ELR (cell line): ENCODE measurements at regions not wholly inside any gene's neighbourhood (a gene's known extent, or its start where the extent isn't known, plus 50 kb on each side); places are given as distances from the start of the nearest gene placed in this dataset.

Experiments
- DNase-seq: peaks from one replicate; pipeline ENCODE4 v3.0.0-alpha.2; 2015; ENCODE audit warnings: low read depth

- no peak for DNase-seq
Measured at GRCh38 chr6:40194447-40195170, 260.3 kb upstream of the MOCS1 start.

GRCh38 chr6:40192516-40192915 is 258.3 kb upstream of the MOCS1 start:
- DNase-seq, result no peak

DNA sequence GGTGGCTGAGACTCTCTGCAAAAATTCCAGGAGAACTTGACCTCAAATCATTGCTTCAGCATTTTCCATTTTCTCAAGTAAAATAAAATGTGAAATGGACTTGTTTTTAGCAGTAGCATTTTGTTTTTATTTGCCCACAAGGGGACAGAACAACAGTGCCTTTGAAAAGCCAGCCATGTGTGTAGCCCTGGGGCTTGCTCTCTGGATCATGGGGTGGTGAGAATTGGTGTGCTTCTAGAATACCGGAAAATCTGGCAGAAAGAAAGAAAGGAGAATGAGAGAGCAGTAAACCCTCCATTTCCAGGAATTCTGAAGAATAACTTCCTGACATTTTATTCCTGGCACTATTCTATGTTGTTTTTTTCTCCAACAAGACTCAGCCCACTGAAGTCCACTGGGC is 254.7 kb upstream of the MOCS1 start:
- no peak for DNase-seq

- no peak for DNase-seq
Measured at GRCh38 chr6:40187535-40188144, 253.4 kb upstream of the MOCS1 start.

GRCh38 chr6:40185486-40185885 is 251.2 kb upstream of the MOCS1 start:
- DNase-seq, result no peak

- no peak for DNase-seq
Measured at GRCh38 chr6:40183902-40184301, 249.6 kb upstream of the MOCS1 start.

GRCh38 chr6:40181367-40181766 is 247.1 kb upstream of the MOCS1 start:
- DNase-seq, result no peak

DNA sequence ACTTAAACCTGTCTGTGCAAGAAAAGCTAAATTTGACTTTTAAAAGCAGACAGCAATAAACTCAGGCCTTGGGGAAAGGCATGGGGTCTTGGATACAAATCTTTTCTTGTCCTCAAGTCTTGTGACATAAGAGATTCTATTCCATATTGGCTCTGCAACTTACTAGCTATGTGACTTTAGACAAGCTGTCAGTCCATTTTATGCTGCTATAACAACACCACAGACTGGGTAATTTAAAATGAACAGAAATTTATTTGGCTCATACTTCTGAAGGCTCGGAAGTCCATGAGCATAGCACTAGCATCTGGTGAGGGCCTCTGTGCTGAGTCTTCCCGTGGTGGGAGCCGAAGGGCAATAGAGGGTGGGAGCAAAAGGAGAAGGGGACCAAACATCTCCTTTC is 246.0 kb upstream of the MOCS1 start:
- DNase-seq, result no peak

DNA sequence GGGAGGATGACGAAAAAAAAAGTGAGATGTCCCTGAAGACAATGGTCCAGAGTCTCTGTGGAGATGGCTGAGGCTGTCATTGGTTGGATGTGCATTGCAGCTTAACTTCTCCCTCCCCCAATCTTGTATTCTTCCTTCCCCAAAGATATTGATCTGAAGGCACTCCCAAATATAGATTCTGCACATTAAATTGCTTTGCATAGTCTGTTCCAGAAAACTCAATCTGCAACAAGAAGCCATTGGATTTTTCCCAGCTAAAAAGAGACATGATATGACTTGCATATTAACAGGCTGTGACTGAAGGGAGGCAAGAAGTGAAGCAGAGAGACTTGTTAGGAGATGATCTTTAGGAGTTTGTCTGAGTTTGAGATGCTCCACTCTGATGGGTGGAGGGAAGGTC is 245.2 kb upstream of the MOCS1 start:
- DNase-seq, result no peak

DNA sequence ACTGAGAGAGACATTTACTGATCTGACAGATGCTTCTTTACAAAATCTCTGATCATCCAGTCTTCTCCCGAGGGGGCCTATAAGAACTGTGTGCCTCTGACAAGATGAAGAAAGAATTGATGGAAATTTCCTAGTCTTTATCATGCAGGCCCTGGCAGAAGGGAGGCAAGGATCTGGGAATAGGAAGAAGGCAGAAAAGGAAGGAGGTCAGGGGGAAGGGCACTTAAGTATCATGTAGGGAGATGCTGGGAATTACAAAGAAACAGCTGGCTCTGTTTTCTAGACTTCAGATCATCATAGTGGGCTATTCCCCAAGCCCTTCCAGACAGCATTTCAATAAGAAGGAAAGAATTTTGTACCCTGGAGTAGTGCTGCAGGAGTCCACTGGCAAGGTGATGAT is 243.3 kb upstream of the MOCS1 start:
- no peak for DNase-seq

- no peak for DNase-seq
Measured at GRCh38 chr6:40176152-40176551, 241.9 kb upstream of the MOCS1 start.

GRCh38 chr6:40172272-40172671 is 238.0 kb upstream of the MOCS1 start:
- no peak for DNase-seq

DNA sequence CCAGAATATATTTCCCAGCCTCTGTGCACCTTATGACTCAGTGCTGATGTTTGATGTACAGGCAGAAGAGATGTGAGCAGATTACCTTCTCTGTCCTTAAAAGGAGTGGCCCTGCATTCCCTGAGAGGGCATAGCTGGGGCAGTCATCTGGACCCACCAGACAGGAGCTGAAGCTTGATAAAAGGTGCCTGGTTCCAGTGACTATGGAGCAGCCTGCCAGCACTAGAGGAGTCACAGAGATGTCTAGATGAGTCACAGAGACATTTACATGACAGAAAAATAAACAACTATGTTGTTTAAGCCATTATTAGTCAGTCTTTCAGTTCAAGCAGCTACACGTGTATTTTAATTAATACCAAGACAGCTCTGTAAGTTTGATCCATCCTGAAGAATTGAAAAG is 237.1 kb upstream of the MOCS1 start:
- DNase-seq, result no peak

DNA sequence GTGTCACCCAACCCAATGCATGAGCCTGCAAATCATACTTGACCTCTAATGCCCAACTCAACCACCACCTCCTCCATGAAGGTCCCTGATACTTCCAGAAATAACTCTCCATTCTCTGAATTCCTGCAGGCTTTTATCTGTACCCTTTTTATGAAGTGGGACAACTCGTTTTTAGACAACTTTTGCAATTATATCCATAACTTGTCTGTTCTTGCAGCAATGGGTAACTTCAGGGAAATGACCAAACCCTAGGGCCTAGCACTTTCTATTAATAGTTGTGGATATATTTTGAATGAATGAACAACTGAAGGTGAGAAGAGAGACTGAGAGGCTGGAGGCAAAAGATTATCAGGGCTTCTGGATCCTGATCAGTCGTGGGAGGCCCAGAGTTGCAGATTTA is 236.6 kb upstream of the MOCS1 start:
- DNase-seq, result no peak

GRCh38 chr6:40169878-40170277 is 235.6 kb upstream of the MOCS1 start:
- no peak for DNase-seq

- DNase-seq, result no peak
Measured at GRCh38 chr6:40166963-40167362, 232.7 kb upstream of the MOCS1 start.

GRCh38 chr6:40165036-40165709 is 230.9 kb upstream of the MOCS1 start:
- DNase-seq, result no peak

DNA sequence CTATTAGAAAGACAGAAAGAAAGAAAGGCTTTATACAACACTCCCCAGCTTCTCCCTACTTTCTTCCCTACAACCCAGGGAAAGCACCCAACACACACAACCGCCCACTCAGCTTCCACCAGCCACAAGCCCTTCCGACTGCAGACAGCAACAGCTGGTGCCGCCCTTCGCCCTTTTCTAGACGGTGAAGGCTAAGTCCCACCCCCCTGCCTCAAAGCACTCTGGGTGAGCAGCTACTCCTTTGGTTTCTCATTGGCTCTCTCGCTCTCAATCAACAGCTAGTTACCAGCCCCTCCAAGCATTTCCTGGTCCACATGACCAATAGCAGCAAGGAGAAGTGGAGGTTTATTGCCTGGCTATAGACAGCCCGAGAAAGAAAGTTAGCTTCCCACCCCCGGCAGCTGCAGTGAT is 230.1 kb upstream of the MOCS1 start:
- DNase-seq, result no peak

DNA sequence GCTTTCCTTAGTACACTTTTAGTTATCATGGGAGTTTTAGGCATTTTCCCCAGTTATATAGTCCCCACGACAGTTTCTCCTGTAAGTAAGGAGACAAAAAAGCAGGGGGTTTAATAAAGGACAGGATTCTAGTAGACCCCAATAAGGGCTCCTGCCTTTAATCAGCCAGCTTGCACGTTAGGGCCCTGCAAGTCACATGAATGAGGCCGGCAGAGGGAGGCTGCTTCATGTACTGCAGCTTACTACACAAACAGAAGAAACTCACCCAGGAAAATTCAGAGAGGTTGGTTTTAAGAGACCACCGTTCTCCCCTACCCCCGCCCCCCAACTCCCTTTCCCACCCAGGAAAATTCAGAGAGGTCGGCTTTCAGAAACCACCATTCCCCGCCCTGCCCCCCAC is 229.7 kb upstream of the MOCS1 start:
- DNase-seq, result no peak

- no peak for DNase-seq
Measured at GRCh38 chr6:40162074-40162473, 227.8 kb upstream of the MOCS1 start.

DNA sequence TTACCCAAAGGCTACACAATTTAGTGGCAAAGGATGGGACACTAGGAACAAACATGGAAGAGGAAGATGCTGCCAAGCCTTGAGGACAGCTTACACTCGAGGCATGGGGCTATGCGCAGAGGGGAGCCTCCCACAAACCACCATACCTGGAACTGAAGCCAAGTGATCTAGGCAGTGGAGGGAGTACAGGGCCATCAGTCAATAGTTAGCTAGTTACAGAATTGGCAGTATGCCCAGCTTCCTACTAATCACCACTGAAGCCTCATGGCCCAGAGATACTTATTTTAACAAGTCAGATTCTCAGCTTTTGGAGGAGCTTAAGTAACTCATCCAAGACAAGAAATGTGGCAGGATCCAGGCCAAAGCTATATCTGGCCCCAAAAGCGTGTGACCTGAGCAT is 226.6 kb upstream of the MOCS1 start:
- DNase-seq, result no peak

DNA sequence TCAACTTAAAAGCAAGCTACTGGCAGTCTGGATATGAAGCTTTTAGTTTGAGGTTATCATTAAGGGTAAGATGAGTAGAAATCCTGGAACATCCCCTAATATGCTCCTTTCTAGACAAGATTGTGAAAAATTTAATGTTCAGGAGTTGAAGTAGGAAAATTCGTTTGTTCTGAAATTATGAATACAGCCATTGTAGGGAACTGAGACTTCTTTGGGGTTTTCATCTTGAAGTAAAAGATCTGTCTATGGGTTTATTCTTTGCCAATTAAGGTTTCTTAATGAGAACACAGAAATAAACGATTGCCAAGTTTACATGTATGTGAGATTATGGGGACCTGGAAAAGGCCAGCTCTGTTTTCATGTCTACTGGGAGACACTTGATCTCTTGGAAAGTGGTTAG is 225.6 kb upstream of the MOCS1 start:
- DNase-seq, result no peak

- DNase-seq, result no peak
Measured at GRCh38 chr6:40152701-40153436, 218.6 kb upstream of the MOCS1 start.
